MCF 10A (cell line): ENCODE measurements at regions not wholly inside any gene's neighbourhood (a gene's known extent, or its start where the extent isn't known, plus 50 kb on each side); places are given as distances from the start of the nearest gene placed in this dataset.

ENCODE experiments used
- BruUV-seq: library from RNA; stranded (reverse); fragments of 400-500 nt; replicated peaks from 2 replicates; lab custom pipeline; 2021; lab: Mats Ljungman, UMichigan
- CTCF ChIA-PET: fragments of 300-600 bp; sonication (Branson Sonifier 250); formaldehyde crosslinking; extraction: SDS; loops from one replicate; lab custom pipeline; 2021; ENCODE audit warnings: antibody characterized with exemption, inconsistent platforms; lab: Yijun Ruan, JAX
- POLR2A ChIA-PET: fragments of 300-600, 350-650 bp; sonication (Branson Sonifier 250); formaldehyde crosslinking; extraction: SDS; loops from one replicate; lab custom pipeline; 2020; ENCODE audit warnings: antibody characterized with exemption, inconsistent platforms; lab: Yijun Ruan, JAX
- DNase-seq: peaks from one replicate; pipeline ENCODE4 v3.0.0-alpha.2; 2018; ENCODE audit not compliant: unreplicated experiment
- H3K27ac Mint-ChIP-seq: one replicate; pipeline ENCODE4 v1.8.0; 2022; ENCODE audit warnings: mild to moderate bottlenecking, low read depth, mixed read lengths; ENCODE audit not compliant: unreplicated experiment
- H3K27me3 Mint-ChIP-seq: one replicate; pipeline ENCODE4 v1.8.0; 2022; ENCODE audit warnings: mixed read lengths; ENCODE audit not compliant: insufficient read depth, unreplicated experiment
- H3K36me3 Mint-ChIP-seq: one replicate; pipeline ENCODE4 v1.8.0; 2022; ENCODE audit warnings: mild to moderate bottlenecking, moderate library complexity, mixed read lengths; ENCODE audit not compliant: insufficient read depth, unreplicated experiment
- H3K4me1 Mint-ChIP-seq: one replicate; pipeline ENCODE4 v1.8.0; 2022; ENCODE audit warnings: mixed read lengths; ENCODE audit not compliant: insufficient read depth, unreplicated experiment
- H3K4me3 Mint-ChIP-seq: one replicate; pipeline ENCODE4 v1.8.0; 2022; ENCODE audit warnings: mild to moderate bottlenecking, moderate library complexity, mixed read lengths; ENCODE audit not compliant: unreplicated experiment
- H3K9me3 Mint-ChIP-seq: one replicate; pipeline ENCODE4 v1.8.0; 2022; ENCODE audit warnings: mixed read lengths; ENCODE audit not compliant: unreplicated experiment
- intact Hi-C: fragments of 100-400 bp; cut with micrococcal nuclease; formaldehyde crosslinking; loops from 2 replicates; pipeline ENCODE4 v1.14.1; 2022
- TF ChIP-seq, protein P1 (sequence below): fragments of 200-600 bp; IDR thresholded peaks from one replicate; pipeline ENCODE4 v1.8.0; 2022; ENCODE audit warnings: antibody characterized with exemption, mild to moderate bottlenecking; ENCODE audit not compliant: unreplicated experiment

- Mint-ChIP-seq H3K9me3 (no peaks in the 10 kb centered on the region), H3K4me3 (no peak overlapping the region), H3K4me1 (peaks cover 13% of the 10 kb centered on the region), H3K36me3 (no peaks in the 10 kb centered on the region), H3K27me3 (no peaks in the 10 kb centered on the region), H3K27ac (peak overlapping the region; percentile 5)
- ChIA-PET POLR2A (interaction anchor here (0.8 to 2.1 kb wide), 11 partner anchors 9 to 547 kb away, joined by 3 to 10 read pairs (median 3); no protein-coding TSS in a partner anchor), CTCF (no interaction called here)
- intact Hi-C loops = loop anchor here (1.0 kb wide), 1 partner anchor 139 kb away; no protein-coding TSS in a partner anchor
- peak; percentile 95 for DNase-seq
- TF ChIP-seq, protein P1, sequence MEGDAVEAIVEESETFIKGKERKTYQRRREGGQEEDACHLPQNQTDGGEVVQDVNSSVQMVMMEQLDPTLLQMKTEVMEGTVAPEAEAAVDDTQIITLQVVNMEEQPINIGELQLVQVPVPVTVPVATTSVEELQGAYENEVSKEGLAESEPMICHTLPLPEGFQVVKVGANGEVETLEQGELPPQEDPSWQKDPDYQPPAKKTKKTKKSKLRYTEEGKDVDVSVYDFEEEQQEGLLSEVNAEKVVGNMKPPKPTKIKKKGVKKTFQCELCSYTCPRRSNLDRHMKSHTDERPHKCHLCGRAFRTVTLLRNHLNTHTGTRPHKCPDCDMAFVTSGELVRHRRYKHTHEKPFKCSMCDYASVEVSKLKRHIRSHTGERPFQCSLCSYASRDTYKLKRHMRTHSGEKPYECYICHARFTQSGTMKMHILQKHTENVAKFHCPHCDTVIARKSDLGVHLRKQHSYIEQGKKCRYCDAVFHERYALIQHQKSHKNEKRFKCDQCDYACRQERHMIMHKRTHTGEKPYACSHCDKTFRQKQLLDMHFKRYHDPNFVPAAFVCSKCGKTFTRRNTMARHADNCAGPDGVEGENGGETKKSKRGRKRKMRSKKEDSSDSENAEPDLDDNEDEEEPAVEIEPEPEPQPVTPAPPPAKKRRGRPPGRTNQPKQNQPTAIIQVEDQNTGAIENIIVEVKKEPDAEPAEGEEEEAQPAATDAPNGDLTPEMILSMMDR = no peak
- no TSS peak for BruUV-seq
These were observed 353.8 kb downstream of the RND3 start for GRCh38 chr2:150133623-150134022.

GRCh38 chr2:150129921-150130575, 357.4 kb downstream of the RND3 start:
- H3K36me3 Mint-ChIP-seq = no peaks in the 10 kb centered on the region
- no peaks in the 10 kb centered on the region for H3K27me3 Mint-ChIP-seq
- ChIA-PET POLR2A (no interaction called here), CTCF (interaction anchor here (1.8 kb wide), 1 partner anchor 10 kb away, joined by 4 read pairs; no protein-coding TSS in a partner anchor)
- intact Hi-C loops = no loop called here
- no peak for DNase-seq
- no peak overlapping the region for H3K27ac Mint-ChIP-seq
- peaks cover 6% of the 10 kb centered on the region for H3K4me1 Mint-ChIP-seq
- TF ChIP-seq, protein P1 = no peak
- BruUV-seq = no TSS peak
- H3K9me3 Mint-ChIP-seq = no peaks in the 10 kb centered on the region
- H3K4me3 Mint-ChIP-seq = no peak overlapping the region

DNA sequence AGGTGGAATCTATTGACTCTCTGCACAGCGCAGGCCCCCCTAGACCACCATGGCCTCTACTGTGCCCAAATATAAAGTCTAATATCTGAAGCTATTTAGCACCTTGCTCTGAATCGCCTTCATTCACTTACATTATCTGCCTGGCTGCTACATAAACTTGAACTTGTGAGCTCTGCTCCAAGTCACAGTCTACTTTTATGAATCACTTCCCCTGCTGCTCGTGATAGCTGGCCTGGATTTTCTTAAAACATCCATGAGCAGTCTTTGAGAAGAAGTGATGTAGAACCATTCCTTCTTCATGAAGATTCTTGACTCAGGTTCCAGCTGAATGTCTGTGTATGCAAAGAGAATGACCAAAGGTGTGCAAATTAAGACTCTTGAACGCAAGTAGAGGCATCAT, 359.5 kb downstream of the RND3 start:
- intact Hi-C loops = no loop called here
- POLR2A ChIA-PET = interaction anchor here (0.9 kb wide), 1 partner anchor 102 kb away, joined by 3 read pairs; no protein-coding TSS in a partner anchor
- no peak for DNase-seq

DNA sequence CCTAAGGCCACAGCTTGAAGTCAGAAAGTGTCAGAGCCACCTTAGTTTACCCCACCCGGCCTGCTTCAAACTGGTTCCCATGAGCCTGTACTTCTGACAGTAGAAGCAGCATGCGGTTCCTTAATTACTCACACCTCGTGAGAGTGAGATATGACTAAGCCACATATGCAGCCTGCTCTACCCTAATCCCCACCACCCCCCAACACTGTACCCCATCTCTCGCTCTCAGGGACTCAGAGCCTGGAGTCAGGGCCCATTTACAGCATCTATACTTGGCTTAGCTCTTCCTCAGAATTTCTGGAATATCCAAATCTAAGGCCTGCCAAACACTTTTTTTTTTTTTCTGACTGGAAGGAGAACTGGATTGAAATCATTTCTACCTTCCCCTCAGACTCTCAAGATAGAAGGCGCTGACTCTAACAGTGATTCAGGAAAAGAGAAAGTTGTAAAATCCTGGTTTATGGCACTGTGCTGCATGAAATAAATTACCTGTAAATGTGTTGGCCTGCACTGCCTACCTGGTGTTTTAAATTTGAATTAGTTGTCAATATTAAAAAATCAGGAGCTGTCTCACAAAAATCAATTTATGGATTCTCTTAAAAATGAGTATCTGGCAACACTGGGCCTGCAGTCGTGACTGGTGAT, 360.0 kb downstream of the RND3 start:
- Mint-ChIP-seq H3K4me3 (no peak overlapping the region), H3K27me3 (no peaks in the 10 kb centered on the region), H3K36me3 (no peaks in the 10 kb centered on the region), H3K27ac (no peak overlapping the region), H3K9me3 (no peaks in the 10 kb centered on the region), H3K4me1 (peaks cover 6% of the 10 kb centered on the region)
- DNase-seq = no peak
- intact Hi-C loops = no loop called here
- no TSS peak for BruUV-seq
- ChIA-PET CTCF (interaction anchor here (0.5 to 0.6 kb wide), 2 partner anchors 139 to 321 kb away, joined by 3 read pairs; no protein-coding TSS in a partner anchor), POLR2A (interaction anchor here (0.9 to 1.6 kb wide), 4 partner anchors 8 to 352 kb away, joined by 3 read pairs; no protein-coding TSS in a partner anchor)
- TF ChIP-seq, protein P1 = no peak

More for the DNA sequence above, 359.5 kb downstream of the RND3 start:
- Mint-ChIP-seq H3K27ac (no peak overlapping the region), H3K9me3 (no peaks in the 10 kb centered on the region), H3K27me3 (no peaks in the 10 kb centered on the region), H3K4me3 (no peak overlapping the region), H3K36me3 (no peaks in the 10 kb centered on the region), H3K4me1 (peaks cover 6% of the 10 kb centered on the region)
- CTCF ChIA-PET = no interaction called here
- BruUV-seq = no TSS peak
- TF ChIP-seq, protein P1 = no peak
